COLO829 (cell line): ENCODE measurements at regions not wholly inside any gene's neighbourhood (a gene's known extent, or its start where the extent isn't known, plus 50 kb on each side); places are given as distances from the start of the nearest gene placed in this dataset.
"Not testable (repeated sequence)": the region's sequence is repeated elsewhere in the genome, so short reads cannot be mapped to it uniquely, and the experiment has no call there.

Source experiments
- DNase-seq: peaks from one replicate; pipeline ENCODE4 v3.0.0; 2012; ENCODE audit warnings: low spot score

GRCh38 chr11:115627666-115628460 is 123.6 kb upstream of the CADM1 start:
- no peak for DNase-seq

GRCh38 chr11:115627071-115627470 is 122.9 kb upstream of the CADM1 start:
- no peak for DNase-seq

- no peak for DNase-seq
These were observed 122.2 kb upstream of the CADM1 start for GRCh38 chr11:115626414-115626813.

GRCh38 chr11:115625502-115625901 is 121.3 kb upstream of the CADM1 start:
- no peak for DNase-seq

GRCh38 chr11:115624065-115624464 is 119.8 kb upstream of the CADM1 start:
- DNase-seq: no peak

- peak; percentile 80 for DNase-seq
These were observed 118.8 kb upstream of the CADM1 start for GRCh38 chr11:115623021-115623451.

GRCh38 chr11:115618428-115618827 is 114.2 kb upstream of the CADM1 start:
- no peak for DNase-seq

- no peak for DNase-seq
These were observed 113.6 kb upstream of the CADM1 start for GRCh38 chr11:115617767-115618166.

GRCh38 chr11:115616971-115617370 is 112.8 kb upstream of the CADM1 start:
- peak; percentile 60 for DNase-seq

- DNase-seq: no peak
These were observed 109.9 kb upstream of the CADM1 start for GRCh38 chr11:115613986-115614632.

GRCh38 chr11:115613004-115613403 is 108.8 kb upstream of the CADM1 start:
- DNase-seq: no peak

GRCh38 chr11:115612046-115612730 is 108.0 kb upstream of the CADM1 start:
- DNase-seq: no peak

- no peak for DNase-seq
These were observed 107.1 kb upstream of the CADM1 start for GRCh38 chr11:115611343-115611742.

GRCh38 chr11:115610908-115611307 is 106.7 kb upstream of the CADM1 start:
- no peak for DNase-seq

- DNase-seq: not testable (repeated sequence)
These were observed 106.0 kb upstream of the CADM1 start for GRCh38 chr11:115610234-115610633.

- no peak for DNase-seq
These were observed 104.8 kb upstream of the CADM1 start for GRCh38 chr11:115608976-115609375.

GRCh38 chr11:115607621-115608221 is 103.5 kb upstream of the CADM1 start:
- no peak for DNase-seq

GRCh38 chr11:115606498-115607220 is 102.4 kb upstream of the CADM1 start:
- no peak for DNase-seq

GRCh38 chr11:115605871-115606497 is 101.8 kb upstream of the CADM1 start:
- no peak for DNase-seq

GRCh38 chr11:115605397-115605796 is 101.2 kb upstream of the CADM1 start:
- not testable (repeated sequence) for DNase-seq

- no peak for DNase-seq
These were observed 94.9 kb upstream of the CADM1 start for GRCh38 chr11:115599125-115599524.
